G401 (cell line): ENCODE measurements at regions not wholly inside any gene's neighbourhood (a gene's known extent, or its start where the extent isn't known, plus 50 kb on each side); places are given as distances from the start of the nearest gene placed in this dataset.

Experiments used
- DNase-seq: peaks from one replicate; pipeline ENCODE4 v3.0.0-alpha.2; 2015; ENCODE audit warnings: low spot score
- in situ Hi-C: cut with HindIII; loops from 2 replicates; pipeline ENCODE4 v1.10.0; 2016; ENCODE audit warnings: low sequenced_read_pairs, mixed read lengths

DNA sequence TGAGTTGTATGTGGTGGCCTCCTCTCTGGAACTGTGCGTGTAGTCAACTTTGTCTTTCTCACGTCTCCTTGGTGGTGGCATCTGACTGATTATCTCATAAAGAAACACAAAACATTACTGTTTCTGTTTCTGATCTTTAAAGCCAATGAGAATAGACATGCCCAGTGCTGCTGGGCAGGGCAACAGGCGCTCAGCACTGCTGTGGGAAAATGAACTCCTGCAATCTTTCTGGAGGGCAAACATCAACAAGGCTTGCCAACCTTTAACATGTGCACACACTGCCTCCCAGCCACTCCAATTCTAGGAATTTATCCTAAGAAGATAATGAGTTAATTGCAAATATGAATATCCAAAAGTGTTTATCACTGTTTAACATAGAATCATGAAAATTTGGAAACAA is 106.3 kb upstream of the CD93 start:
- DNase-seq, result no peak
- in situ Hi-C loops, result no loop called here

DNA sequence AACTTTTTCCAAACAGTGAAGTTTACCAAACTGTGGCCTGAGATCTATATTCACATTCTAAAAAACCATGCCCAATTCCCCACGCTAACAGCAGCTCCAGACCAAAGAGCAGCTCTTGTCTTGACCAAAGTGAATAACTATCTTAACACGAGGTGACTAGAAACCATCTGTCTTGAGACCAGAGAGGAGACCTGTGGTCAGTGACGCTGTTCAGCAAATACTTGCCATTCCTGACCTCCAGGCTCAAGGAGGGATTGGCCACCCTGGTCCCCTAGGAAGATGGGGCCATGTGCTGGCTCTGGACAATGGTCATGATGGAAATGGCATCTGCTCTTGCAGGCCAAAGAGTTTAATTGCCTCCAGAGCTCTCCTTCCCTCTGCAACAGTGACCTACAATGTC is 104.4 kb upstream of the CD93 start:
- DNase-seq, result no peak
- in situ Hi-C loops, result no loop called here

DNA sequence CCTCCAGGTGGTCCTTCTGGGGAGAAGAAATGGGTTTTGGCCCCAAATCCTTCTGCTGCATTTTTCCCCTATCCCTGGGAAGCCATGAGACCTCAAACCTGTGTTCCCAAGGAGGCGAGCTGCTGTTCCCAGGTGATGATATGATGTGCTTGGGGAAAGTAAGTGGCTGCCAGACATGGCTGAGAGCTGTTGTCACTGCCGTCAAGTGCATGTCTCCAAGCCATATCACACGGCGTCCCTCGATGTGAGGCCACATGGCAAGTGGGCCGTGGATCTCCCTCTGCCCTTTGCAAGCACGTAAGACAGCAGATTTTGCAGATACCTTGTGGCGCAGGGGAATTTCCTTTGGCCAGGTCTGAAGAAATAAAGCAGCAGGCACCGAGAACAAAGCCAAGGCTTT is 103.7 kb upstream of the CD93 start:
- in situ Hi-C loops, result no loop called here

GRCh38 chr20:23189341-23189740 is 103.2 kb upstream of the CD93 start:
- in situ Hi-C loops, result no loop called here
- DNase-seq, result no peak

More for the DNA sequence above, 103.7 kb upstream of the CD93 start:
- DNase-seq, result no peak

GRCh38 chr20:23188377-23189169 is 102.4 kb upstream of the CD93 start:
- in situ Hi-C loops, result no loop called here
- DNase-seq, result no peak

DNA sequence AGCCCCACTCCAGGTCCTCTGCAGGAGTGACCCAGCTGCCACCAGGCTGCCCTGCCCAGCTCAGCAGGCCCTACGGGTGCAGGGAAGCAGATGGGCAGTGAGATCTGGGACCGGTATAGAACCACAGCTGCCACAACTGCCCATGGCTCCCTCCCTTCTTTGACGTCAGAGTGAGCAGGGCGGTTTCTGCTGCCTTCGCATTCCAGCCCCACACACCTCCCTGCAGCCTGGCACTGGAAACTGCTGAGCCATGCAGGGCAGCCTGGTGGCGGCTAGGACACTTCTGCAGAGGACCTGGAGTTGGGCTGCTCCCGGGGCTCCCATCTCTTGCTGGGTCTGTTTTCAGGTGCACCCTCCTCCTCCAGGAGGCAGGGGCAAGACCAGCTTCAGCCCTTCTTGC is 101.6 kb upstream of the CD93 start:
- no peak for DNase-seq
- in situ Hi-C loops, result no loop called here

- no peak for DNase-seq
- in situ Hi-C loops, result no loop called here
Observed at GRCh38 chr20:23186808-23187207, 100.7 kb upstream of the CD93 start.

DNA sequence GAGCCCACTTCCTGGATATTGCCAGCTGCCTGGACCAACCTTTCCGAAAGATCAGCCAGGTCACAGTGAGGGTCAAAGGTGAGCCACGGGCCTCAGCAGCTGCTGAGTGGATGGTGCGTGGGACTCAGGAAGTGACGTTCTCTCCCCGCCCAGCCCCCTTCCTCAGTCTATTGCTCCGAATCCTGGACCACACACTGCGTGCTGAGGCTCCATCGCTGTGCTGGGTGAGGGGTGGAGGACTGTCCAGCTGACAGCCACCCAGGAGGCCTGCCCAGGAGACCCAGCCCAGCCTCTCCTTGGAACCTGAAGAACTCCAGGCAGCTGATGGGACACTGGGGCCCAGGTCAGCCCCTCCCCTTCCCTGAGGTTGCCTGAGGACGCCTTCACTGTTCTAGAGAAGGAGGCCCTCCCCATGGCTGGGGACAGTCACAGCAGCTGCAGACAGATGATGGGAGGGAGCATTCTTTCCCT is 94.4 kb upstream of the CD93 start:
- in situ Hi-C loops, result no loop called here
- no peak for DNase-seq

DNA sequence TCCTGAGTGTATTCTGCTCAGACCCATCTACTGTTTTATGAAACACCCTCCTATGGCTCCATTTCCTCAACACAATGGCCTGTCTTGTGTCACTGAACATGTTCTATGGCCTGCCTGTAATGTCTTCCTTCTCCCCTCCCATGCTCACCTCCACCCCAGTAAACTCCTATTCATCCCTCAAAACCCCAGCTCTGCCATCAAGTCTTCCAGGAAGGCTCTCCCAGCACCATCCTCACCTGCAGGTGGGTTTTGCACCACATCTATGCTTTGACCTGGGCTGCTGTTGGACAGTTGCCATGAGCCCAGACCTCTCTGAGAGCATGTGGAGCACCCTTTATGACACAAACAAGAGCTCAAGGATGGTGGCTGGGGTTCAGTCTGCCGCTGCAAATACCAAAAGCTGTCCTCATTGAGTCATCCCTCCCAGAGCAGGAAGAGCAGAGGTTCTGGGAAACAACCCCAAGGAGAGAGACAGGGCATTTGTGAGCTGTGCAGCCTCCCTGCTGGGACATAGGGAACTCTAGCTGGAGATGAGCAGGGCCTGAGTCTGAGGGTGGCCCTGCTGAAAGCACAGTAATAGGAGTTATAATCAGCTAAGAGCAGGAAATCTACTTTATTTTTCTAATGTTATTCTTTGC is 93.8 kb upstream of the CD93 start:
- in situ Hi-C loops, result no loop called here
- no peak for DNase-seq

DNA sequence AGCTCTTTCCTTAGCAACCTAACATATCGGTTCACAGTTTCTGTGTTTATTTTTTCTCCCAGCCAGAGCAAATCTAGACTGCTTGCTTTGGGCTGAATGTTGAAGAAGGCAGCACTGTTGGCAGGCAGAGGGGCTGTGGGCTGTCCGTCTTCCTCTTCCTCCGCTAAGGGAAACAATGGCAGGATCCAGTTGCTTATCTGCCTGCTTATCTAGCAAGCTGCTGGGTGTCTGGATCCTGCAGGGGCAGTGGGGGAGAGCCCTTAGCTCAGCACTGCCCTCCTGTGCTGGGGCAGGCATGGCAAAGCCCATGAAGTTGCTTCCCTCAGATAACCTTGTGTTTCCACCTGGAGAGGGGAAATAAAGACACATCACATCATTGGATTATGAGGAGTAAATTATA is 92.7 kb upstream of the CD93 start:
- DNase-seq, result no peak
- in situ Hi-C loops, result no loop called here

DNA sequence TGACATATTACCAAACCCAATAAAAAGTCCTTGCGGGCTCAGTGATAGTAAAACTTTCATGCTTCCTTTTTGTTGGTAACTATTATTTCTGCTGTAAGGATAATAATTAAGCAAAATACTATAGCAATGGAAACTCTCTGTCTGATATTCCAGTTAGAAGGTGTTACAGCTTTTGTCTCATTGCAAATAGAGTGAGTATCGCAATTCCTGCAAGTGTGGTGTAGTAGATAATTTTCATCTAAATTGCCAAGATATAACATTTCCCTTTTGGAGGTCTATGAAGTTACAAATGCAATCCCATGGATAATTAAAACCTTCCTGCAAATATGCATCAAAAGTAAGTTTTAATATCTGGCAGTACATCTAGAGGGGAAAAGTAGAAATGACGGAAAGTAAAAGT is 88.7 kb upstream of the CD93 start:
- in situ Hi-C loops, result no loop called here
- no peak for DNase-seq

GRCh38 chr20:23167431-23167830 is 81.3 kb upstream of the CD93 start:
- in situ Hi-C loops, result no loop called here
- DNase-seq, result no peak

DNA sequence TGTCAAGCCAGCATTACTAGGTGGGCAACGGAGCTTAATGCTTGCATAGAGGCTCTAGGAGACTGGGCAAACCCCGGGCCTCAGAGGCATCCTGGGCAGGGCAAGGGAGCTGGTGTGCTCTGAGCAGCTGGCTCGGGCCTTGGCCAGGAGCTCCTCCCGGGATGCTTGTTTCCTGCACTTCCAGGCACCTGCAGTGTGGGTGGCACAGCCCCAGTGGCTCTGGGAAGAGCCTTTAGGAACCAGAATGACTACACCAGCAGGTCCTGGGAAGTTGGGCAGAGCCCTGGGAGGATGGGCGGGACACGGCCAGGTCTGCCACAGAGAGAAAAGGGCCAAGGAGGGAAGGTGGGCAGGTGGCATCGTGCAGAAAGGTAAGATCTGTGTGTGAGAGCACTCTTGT is 80.4 kb upstream of the CD93 start:
- in situ Hi-C loops, result no loop called here
- no peak for DNase-seq

- in situ Hi-C loops, result no loop called here
- no peak for DNase-seq
Observed at GRCh38 chr20:23165964-23166363, 79.8 kb upstream of the CD93 start.

DNA sequence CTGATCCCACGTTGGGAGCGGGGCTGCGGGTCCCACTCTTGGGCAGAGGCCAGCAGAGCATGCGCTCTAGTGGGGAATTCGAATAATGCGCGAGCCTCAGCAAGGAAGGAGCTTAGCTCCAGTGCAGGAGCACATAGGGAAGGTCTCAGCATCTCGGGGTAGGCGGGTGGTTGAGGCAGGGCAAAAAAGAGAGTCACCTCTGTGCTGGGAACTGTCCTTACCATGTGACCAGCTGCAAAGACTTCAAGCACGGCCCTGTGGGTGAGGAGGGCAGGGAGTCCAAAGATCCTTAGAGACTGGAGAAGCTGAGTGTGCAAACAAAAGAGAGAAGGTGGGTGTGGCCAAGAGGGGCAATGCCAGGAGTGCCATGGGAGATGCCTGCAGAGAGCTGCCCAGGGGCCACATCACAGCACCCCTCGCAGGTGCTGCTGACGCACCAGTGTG is 79.2 kb upstream of the CD93 start:
- no peak for DNase-seq
- in situ Hi-C loops, result no loop called here

DNA sequence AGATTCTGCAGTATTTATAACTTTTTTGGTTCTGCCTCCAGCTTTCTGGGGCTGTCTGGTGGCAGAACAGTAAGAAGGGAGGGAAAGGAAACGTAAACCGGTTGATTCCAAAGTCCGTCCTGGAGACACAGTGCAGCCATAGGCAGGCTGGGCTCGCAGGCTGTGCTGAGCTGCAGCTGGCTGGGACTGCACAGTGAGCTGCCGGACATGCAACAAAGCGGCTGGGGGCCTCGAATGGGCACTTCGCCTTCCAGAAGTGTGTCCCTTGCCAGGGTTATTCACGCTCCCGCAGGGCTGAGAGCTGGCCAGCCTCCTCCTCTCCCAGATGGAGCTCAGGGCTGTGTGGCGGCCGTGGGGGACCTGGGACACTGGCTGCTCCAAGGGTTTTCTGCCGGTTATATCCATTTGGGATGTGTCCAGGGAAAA is 78.1 kb upstream of the CD93 start:
- peak; percentile 81 for DNase-seq
- in situ Hi-C loops, result no loop called here

DNA sequence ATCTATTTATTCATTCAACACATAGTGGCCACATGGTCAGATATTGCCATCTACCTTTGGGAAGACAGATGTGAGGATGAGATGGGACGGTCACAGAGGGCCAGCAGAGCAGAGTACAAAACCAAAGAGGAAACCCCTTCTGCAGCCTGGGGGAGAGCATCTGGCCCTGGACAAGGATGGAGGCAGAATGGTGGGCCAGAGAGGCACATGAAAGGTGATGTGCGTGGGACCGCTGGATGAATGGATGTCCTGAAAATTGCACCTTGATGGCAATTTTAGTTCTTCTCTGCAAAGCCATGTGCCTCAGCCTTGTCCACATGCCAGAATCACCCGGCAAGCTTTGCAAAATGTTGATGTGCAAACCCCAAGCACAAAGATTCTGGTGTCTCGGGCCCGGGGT is 77.4 kb upstream of the CD93 start:
- no peak for DNase-seq
- in situ Hi-C loops, result no loop called here

GRCh38 chr20:23162887-23163286 is 76.8 kb upstream of the CD93 start:
- no peak for DNase-seq
- in situ Hi-C loops, result no loop called here

DNA sequence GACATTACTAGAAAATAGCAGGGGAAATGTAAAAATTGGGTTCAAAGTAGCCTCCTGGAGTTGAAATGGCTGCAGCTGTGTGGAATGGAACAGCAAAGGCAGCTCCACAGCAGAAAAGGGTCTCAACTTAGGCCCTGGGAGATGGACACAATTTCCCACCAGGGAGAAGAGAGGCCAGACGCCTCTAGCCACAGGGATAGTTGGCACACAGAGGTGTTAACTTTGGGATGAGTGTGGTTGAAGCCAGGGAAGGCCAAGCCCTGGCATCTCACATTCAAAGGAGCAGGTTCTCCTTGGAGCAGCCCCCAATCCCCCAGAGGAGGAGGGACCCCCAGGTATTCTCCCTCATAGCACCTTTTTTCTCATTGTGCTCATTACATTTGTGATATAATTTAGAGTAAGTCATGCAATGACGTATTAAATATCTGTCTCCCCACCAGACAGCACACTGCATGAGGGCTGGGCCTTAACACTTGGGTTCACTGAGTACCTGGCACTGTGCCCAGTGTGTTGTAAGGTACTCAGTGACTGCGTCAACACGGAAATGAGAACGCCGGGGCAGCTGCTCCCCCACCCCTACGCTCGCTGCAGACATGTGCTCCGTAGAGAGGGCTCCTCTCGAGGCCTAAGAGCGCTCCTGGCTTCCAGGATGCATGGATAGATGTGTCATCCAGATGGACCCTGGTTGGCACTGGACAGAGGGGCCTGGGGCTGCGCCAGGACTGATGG is 76.0 kb upstream of the CD93 start:
- DNase-seq, result peak; percentile 30
- in situ Hi-C loops, result no loop called here

- in situ Hi-C loops, result no loop called here
- DNase-seq, result no peak
Observed at GRCh38 chr20:23161244-23161891, 75.2 kb upstream of the CD93 start.
